PFSK-1 (cell line): ENCODE measurements at regions not wholly inside any gene's neighbourhood (a gene's known extent, or its start where the extent isn't known, plus 50 kb on each side); places are given as distances from the start of the nearest gene placed in this dataset.

Experiments used
- FOXP2 ChIP-seq: optimal IDR thresholded peaks from 2 replicates; pipeline ENCODE3; 2011; ENCODE audit warnings: borderline replicate concordance, control low read depth, inconsistent platforms; ENCODE audit not compliant: insufficient read depth; ENCODE audit errors: extremely low read length, extremely low read depth
- POLR2AphosphoS5 ChIP-seq: IDR thresholded peaks from 2 replicates; pipeline ENCODE4 v1.6.1; 2012; ENCODE audit warnings: low read depth, mild to moderate bottlenecking, control low read depth, low read length, moderate library complexity
- SIN3A ChIP-seq: IDR thresholded peaks from 2 replicates; pipeline ENCODE4 v1.6.1; 2012; ENCODE audit warnings: mild to moderate bottlenecking, low read length, moderate library complexity, borderline replicate concordance; ENCODE audit not compliant: insufficient read depth
- TAF1 ChIP-seq: IDR thresholded peaks from 2 replicates; pipeline ENCODE4 v1.6.1; 2012; ENCODE audit warnings: low read length, control low read depth, borderline replicate concordance; ENCODE audit not compliant: insufficient read depth
- TF ChIP-seq, protein P1 (sequence below), 2 experiments: IDR thresholded peaks; 2 replicates each; pipeline versions ENCODE4 v1.6.1 to v1.8.0; 2011 to 2012; ENCODE audit warnings: low read depth in 2 of 2, low read length in 2 of 2, control low read depth in 1 of 2, inconsistent platforms in 1 of 2, mild to moderate bottlenecking in 1 of 2, moderate library complexity in 1 of 2; ENCODE audit not compliant: insufficient read depth in 1 of 2

DNA sequence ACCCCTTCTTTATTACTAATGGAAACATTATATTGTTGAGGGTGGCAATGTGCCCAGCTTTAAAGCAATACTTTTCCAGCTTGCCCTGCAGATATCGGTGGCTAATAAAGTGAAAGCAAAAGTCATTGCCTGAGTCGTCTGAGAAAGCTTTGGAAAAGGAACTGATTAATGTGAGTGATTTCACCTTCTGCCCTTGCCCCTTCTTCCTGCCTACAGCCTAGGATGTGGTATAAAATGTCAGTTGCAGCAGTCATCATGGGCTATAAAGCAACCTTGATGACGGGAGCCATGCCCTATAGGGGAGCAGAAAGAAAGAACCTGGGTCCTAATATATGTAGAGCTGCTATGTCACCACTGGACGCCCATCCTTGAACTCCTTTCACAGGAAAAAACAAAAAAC is 132.4 kb upstream of the USP9X start:
- TF ChIP-seq, protein P1, sequence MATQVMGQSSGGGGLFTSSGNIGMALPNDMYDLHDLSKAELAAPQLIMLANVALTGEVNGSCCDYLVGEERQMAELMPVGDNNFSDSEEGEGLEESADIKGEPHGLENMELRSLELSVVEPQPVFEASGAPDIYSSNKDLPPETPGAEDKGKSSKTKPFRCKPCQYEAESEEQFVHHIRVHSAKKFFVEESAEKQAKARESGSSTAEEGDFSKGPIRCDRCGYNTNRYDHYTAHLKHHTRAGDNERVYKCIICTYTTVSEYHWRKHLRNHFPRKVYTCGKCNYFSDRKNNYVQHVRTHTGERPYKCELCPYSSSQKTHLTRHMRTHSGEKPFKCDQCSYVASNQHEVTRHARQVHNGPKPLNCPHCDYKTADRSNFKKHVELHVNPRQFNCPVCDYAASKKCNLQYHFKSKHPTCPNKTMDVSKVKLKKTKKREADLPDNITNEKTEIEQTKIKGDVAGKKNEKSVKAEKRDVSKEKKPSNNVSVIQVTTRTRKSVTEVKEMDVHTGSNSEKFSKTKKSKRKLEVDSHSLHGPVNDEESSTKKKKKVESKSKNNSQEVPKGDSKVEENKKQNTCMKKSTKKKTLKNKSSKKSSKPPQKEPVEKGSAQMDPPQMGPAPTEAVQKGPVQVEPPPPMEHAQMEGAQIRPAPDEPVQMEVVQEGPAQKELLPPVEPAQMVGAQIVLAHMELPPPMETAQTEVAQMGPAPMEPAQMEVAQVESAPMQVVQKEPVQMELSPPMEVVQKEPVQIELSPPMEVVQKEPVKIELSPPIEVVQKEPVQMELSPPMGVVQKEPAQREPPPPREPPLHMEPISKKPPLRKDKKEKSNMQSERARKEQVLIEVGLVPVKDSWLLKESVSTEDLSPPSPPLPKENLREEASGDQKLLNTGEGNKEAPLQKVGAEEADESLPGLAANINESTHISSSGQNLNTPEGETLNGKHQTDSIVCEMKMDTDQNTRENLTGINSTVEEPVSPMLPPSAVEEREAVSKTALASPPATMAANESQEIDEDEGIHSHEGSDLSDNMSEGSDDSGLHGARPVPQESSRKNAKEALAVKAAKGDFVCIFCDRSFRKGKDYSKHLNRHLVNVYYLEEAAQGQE (IDR thresholded peaks at IDR 0.05; ENCODE audit: insufficient read depth in 1 of 2, low read depth in 2 of 2, low read length in 2 of 2): no peak
- TF ChIP-seq SIN3A (no peak), POLR2AphosphoS5 (no peak), TAF1 (no peak), FOXP2 (no peak)

DNA sequence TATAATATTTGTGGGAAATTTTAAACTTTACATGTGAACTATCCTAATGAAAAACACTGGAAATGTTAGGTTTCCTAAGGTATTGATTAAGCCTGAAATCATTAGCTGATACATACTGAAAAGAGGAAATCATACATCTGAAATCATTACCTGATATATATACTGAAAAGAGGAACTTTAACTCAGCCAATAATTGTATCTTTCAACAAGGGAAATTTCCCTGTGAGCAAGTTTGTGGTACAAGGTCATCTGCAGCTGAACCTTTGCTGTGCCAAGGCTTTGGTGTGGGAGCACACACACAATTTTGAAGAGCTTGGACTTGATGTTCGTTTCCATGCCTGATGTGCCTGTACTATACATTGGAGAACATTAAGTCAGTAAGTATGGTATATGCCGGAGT is 131.9 kb upstream of the USP9X start:
- no peak for TF ChIP-seq FOXP2
- TF ChIP-seq, protein P1 (IDR thresholded peaks at IDR 0.05; ENCODE audit: insufficient read depth in 1 of 2, low read depth in 2 of 2, low read length in 2 of 2): no peak

DNA sequence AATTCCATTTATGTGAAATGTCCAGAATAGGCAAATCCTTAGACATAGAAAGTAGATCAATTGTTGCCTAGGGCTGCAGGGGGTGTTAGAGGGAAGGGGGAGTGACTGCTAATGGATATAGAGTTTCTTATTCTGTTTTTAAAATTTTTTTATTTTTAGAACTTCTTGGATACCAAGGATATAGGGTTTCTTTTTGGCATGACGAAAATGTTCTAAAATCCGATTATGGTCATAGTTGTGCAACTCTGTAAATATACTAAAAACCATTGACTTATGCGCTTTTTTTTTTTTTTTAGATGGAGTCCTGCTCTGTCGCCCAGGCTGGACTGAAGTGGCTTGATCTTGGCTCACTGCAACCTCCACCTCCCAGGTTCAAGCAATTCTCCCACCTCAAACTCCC is 125.2 kb upstream of the USP9X start:
- TF ChIP-seq FOXP2 (no peak), POLR2AphosphoS5 (no peak)

DNA sequence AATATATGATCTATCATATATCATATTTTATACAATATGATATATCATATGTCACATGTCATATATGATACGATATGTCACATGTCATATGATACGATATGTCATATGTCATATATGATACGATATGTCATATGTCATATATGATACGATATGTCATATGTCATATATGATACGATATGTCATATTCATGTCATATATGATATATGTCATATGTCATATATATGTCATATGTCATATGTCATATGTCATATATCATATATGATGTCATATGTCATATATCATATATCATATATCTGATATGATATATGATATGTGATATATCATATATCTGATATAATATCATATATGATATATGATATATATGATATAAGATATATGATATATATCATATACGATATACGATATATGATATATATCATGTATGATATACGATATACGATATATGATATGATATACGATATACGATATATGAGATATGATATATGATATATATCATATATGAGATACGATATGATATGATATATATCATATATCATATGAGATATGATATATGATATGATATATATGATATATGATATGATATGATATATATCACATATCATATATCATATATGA is 122.3 kb upstream of the USP9X start:
- TF ChIP-seq TAF1 (no peak), POLR2AphosphoS5 (no peak), FOXP2 (no peak), SIN3A (no peak)
- TF ChIP-seq, protein P1 (IDR thresholded peaks at IDR 0.05; ENCODE audit: insufficient read depth in 1 of 2, low read depth in 2 of 2, low read length in 2 of 2): no peak

DNA sequence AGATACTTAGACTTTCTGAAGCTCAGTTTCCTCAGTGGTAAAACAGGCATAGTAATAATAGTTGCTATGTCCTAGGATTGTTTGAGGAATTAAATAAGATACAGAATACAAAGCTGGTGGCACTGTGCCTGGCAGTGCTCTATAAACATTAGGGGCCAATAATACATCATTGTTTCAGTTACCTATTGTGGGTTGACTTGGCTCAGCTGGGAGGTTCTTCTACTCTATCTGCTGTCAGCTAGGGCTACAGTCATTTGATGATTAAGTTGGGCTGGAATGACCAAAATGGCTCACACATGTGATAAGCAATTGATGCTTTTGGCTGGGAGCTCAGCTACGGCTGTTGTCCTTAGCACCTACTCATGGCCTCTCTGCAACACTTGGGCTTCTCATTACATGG is 121.2 kb upstream of the USP9X start:
- TF ChIP-seq TAF1: no peak
- TF ChIP-seq SIN3A: no peak
- TF ChIP-seq POLR2AphosphoS5: no peak
- no peak for TF ChIP-seq FOXP2
- TF ChIP-seq, protein P1 (IDR thresholded peaks at IDR 0.05; ENCODE audit: insufficient read depth in 1 of 2, low read depth in 2 of 2, low read length in 2 of 2): no peak
